Endothelial cell (in vitro differentiated cells): ENCODE measurements at regions not wholly inside any gene's neighbourhood (a gene's known extent, or its start where the extent isn't known, plus 50 kb on each side); places are given as distances from the start of the nearest gene placed in this dataset.

Experiments
- DNase-seq: peaks from one replicate; pipeline ENCODE4 v3.0.0; 2021; ENCODE audit warnings: low spot score
- H3K27ac Mint-ChIP-seq: one replicate; pipeline ENCODE4 v1.8.0; 2021; ENCODE audit warnings: mixed read lengths, inconsistent platforms; ENCODE audit not compliant: unreplicated experiment
- H3K27me3 Mint-ChIP-seq: one replicate; pipeline ENCODE4 v1.8.0; 2021; ENCODE audit warnings: mild to moderate bottlenecking, moderate library complexity, mixed read lengths, inconsistent platforms; ENCODE audit not compliant: unreplicated experiment
- H3K36me3 Mint-ChIP-seq: one replicate; pipeline ENCODE4 v1.8.0; 2021; ENCODE audit warnings: mild to moderate bottlenecking, low read depth, mixed read lengths, inconsistent platforms; ENCODE audit not compliant: unreplicated experiment
- H3K4me1 Mint-ChIP-seq: one replicate; pipeline ENCODE4 v1.8.0; 2021; ENCODE audit warnings: mild to moderate bottlenecking, mixed read lengths, inconsistent platforms; ENCODE audit not compliant: unreplicated experiment
- H3K4me3 Mint-ChIP-seq: one replicate; pipeline ENCODE4 v1.8.0; 2021; ENCODE audit warnings: mild to moderate bottlenecking, mixed read lengths, inconsistent platforms; ENCODE audit not compliant: unreplicated experiment
- H3K9me3 Mint-ChIP-seq: one replicate; pipeline ENCODE4 v1.8.0; 2021; ENCODE audit warnings: mixed read lengths, inconsistent platforms; ENCODE audit not compliant: unreplicated experiment
- TF ChIP-seq, protein P1 (sequence below): fragments of 200-600 bp; sonication (generic); IDR thresholded peaks from one replicate; pipeline ENCODE4 v1.5.0; 2021; ENCODE audit warnings: antibody characterized with exemption; ENCODE audit not compliant: unreplicated experiment

DNA sequence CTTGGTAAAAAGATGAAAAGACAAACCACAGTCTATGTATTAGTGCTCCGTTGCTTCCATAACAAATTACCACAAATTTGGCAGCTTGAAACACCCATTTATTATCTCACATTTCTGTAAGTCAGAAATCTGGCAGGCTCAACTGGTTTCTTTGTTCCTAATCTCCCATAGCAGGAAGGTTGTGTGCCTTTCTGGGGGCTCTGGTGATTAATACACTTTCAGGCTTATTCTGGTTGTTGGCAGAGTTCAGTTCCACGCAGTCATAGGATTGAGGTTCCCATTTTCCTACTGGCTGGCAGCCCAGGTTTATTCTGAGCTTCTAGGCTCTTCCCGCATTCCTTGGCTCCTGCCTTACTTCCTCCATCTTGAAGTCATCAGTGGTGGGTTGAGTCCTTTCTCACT is 189.3 kb downstream of the ANAPC1 start:
- no peak overlapping the region for H3K4me3 Mint-ChIP-seq
- H3K9me3 Mint-ChIP-seq: no peaks in the 10 kb centered on the region

GRCh38 chr2:111695441-111696007 is 188.5 kb downstream of the ANAPC1 start:
- TF ChIP-seq, protein P1, sequence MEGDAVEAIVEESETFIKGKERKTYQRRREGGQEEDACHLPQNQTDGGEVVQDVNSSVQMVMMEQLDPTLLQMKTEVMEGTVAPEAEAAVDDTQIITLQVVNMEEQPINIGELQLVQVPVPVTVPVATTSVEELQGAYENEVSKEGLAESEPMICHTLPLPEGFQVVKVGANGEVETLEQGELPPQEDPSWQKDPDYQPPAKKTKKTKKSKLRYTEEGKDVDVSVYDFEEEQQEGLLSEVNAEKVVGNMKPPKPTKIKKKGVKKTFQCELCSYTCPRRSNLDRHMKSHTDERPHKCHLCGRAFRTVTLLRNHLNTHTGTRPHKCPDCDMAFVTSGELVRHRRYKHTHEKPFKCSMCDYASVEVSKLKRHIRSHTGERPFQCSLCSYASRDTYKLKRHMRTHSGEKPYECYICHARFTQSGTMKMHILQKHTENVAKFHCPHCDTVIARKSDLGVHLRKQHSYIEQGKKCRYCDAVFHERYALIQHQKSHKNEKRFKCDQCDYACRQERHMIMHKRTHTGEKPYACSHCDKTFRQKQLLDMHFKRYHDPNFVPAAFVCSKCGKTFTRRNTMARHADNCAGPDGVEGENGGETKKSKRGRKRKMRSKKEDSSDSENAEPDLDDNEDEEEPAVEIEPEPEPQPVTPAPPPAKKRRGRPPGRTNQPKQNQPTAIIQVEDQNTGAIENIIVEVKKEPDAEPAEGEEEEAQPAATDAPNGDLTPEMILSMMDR: no peak
- Mint-ChIP-seq H3K4me1 (peaks cover 11% of the 10 kb centered on the region), H3K4me3 (no peak overlapping the region), H3K9me3 (no peaks in the 10 kb centered on the region), H3K36me3 (no peaks in the 10 kb centered on the region), H3K27me3 (no peaks in the 10 kb centered on the region), H3K27ac (no peak overlapping the region)
- DNase-seq: no peak

More for the DNA sequence above, 189.3 kb downstream of the ANAPC1 start:
- no peak for DNase-seq
- H3K27ac Mint-ChIP-seq: no peak overlapping the region
- H3K27me3 Mint-ChIP-seq: no peaks in the 10 kb centered on the region
- no peaks in the 10 kb centered on the region for H3K36me3 Mint-ChIP-seq
- peaks cover 11% of the 10 kb centered on the region for H3K4me1 Mint-ChIP-seq
- TF ChIP-seq, protein P1: no peak

GRCh38 chr2:111696226-111696625 is 187.8 kb downstream of the ANAPC1 start:
- H3K4me3 Mint-ChIP-seq: no peak overlapping the region
- no peaks in the 10 kb centered on the region for H3K27me3 Mint-ChIP-seq
- TF ChIP-seq, protein P1: no peak
- no peak for DNase-seq
- H3K36me3 Mint-ChIP-seq: no peaks in the 10 kb centered on the region
- no peaks in the 10 kb centered on the region for H3K9me3 Mint-ChIP-seq
- peaks cover 11% of the 10 kb centered on the region for H3K4me1 Mint-ChIP-seq
- H3K27ac Mint-ChIP-seq: no peak overlapping the region

GRCh38 chr2:111697560-111697959 is 186.4 kb downstream of the ANAPC1 start:
- Mint-ChIP-seq H3K4me1 (peaks cover 24% of the 10 kb centered on the region), H3K4me3 (no peak overlapping the region), H3K36me3 (peaks cover 3% of the 10 kb centered on the region), H3K27me3 (peaks cover 7% of the 10 kb centered on the region), H3K27ac (no peak overlapping the region), H3K9me3 (no peaks in the 10 kb centered on the region)
- TF ChIP-seq, protein P1: no peak
- DNase-seq: no peak

GRCh38 chr2:111698089-111698488 is 185.9 kb downstream of the ANAPC1 start:
- H3K9me3 Mint-ChIP-seq: no peaks in the 10 kb centered on the region
- no peak for DNase-seq
- H3K27me3 Mint-ChIP-seq: peaks cover 7% of the 10 kb centered on the region
- no peak overlapping the region for H3K27ac Mint-ChIP-seq
- TF ChIP-seq, protein P1: no peak
- peaks cover 3% of the 10 kb centered on the region for H3K36me3 Mint-ChIP-seq
- H3K4me3 Mint-ChIP-seq: no peak overlapping the region
- H3K4me1 Mint-ChIP-seq: peaks cover 26% of the 10 kb centered on the region
